ENCODE measurements at regions not wholly inside any gene's neighbourhood (a gene's known extent, or its start where the extent isn't known, plus 50 kb on each side); places are given as distances from the start of the nearest gene placed in this dataset.

- TF ChIP-seq CTCF (IDR thresholded peaks at IDR 0.05) (no peak), POLR2A (IDR thresholded peaks at IDR 0.05) (no peak)
Observed at GRCh38 chr6:25130518-25130917, 148.7 kb upstream of the CARMIL1 start.

Measured in uterus (tissue), 2 donors.